Activated T-helper 2 cell treated with anti-CD3 and anti-CD28 coated beads, Interferon-gamma antibody, Interleukin-2, Interleukin-4, amounts not matched to agents 10 μg/mL and 5 μg/mL and 100 μg/mL, durations not matched to agents 14 hours and 24 hours and 36 hours (primary cell): ENCODE measurements at regions not wholly inside any gene's neighbourhood (a gene's known extent, or its start where the extent isn't known, plus 50 kb on each side); places are given as distances from the start of the nearest gene placed in this dataset.
A peak's percentile ranks its signal among the peaks of the same experiment; 100 is the strongest.

Experiments used
- DNase-seq: peaks from one replicate; pipeline ENCODE4 v3.0.0; 2021; ENCODE audit warnings: low spot score
- H3K27ac Mint-ChIP-seq: one replicate; pipeline ENCODE4 v1.8.0; 2021; ENCODE audit warnings: mixed read lengths
- H3K27me3 Mint-ChIP-seq: one replicate; pipeline ENCODE4 v1.8.0; 2021; ENCODE audit warnings: low read depth, mixed read lengths
- H3K36me3 Mint-ChIP-seq: one replicate; pipeline ENCODE4 v1.8.0; 2021; ENCODE audit warnings: low read depth, mixed read lengths
- H3K4me1 Mint-ChIP-seq: one replicate; pipeline ENCODE4 v1.8.0; 2021; ENCODE audit warnings: low read depth, mixed read lengths
- H3K4me3 Mint-ChIP-seq: one replicate; pipeline ENCODE4 v1.8.0; 2021; ENCODE audit warnings: low read depth, mild to moderate bottlenecking, moderate library complexity, mixed read lengths
- H3K9me3 Mint-ChIP-seq: one replicate; pipeline ENCODE4 v1.8.0; 2021; ENCODE audit warnings: mixed read lengths
- intact Hi-C: fragments of 100-400 bp; cut with micrococcal nuclease; formaldehyde crosslinking; loops from one replicate; pipeline ENCODE4 v1.15.1; 2023

DNA sequence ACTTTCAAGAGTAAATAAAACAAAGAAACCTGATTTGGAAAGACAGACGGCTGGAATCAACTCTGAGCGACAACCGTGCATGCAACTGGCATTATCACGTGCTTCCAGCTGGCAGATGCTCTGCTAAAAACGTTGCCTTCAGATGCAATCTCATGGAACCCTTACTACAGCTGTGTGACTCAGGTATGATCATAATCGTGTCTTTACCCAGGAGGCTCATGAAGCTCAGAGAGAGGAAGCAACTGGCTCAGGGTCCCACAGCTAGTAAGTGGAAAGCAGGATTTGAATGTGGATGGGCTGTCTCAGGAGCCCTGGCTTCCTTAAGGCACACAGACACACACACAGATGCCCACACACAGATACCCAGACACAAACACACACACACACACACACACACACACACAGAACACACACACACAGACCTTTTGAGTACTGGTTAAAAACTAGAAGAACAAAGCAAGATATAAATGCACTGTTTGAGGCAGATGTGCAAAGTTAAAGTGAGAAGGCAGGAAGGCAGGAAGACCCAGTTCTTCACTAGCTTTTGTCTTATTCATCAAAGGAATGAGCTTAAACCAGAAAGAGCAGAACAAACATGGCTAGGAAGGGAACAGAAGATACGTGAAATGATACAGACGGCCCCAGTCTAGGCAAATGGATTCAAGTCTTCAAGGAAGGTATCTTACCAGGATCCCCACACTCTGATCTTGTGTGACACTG, 275.2 kb downstream of the MAF start:
- H3K27me3 Mint-ChIP-seq: no peaks in the 10 kb centered on the region
- intact Hi-C loops: no loop called here
- DNase-seq: no peak
- H3K4me3 Mint-ChIP-seq: no peak overlapping the region
- peaks cover 18% of the 10 kb centered on the region for H3K4me1 Mint-ChIP-seq
- no peaks in the 10 kb centered on the region for H3K36me3 Mint-ChIP-seq
- H3K27ac Mint-ChIP-seq: no peak overlapping the region
- H3K9me3 Mint-ChIP-seq: no peaks in the 10 kb centered on the region

DNA sequence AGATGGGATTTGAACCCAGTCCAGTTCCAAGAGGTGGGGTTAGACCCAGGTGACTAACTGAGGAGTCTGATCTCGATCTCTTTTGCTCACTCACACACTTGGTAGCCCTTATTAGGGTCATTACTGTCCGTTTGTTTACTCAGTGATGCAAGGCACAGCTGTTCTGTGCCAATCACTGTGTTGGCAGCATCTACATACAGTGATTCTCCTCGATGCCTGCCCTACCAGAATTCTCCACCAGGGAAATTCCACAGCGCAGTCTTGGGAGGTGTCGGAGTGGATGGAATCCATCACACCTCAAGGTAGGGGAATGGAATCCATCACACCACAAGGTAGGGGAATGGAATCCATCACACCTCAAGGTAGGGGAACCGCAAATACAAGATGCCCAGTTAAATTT, 279.6 kb downstream of the MAF start:
- Mint-ChIP-seq H3K4me1 (peaks cover 38% of the 10 kb centered on the region), H3K27me3 (no peaks in the 10 kb centered on the region), H3K27ac (no peak overlapping the region), H3K4me3 (no peak overlapping the region), H3K36me3 (no peaks in the 10 kb centered on the region), H3K9me3 (no peaks in the 10 kb centered on the region)
- DNase-seq: no peak
- intact Hi-C loops: no loop called here

DNA sequence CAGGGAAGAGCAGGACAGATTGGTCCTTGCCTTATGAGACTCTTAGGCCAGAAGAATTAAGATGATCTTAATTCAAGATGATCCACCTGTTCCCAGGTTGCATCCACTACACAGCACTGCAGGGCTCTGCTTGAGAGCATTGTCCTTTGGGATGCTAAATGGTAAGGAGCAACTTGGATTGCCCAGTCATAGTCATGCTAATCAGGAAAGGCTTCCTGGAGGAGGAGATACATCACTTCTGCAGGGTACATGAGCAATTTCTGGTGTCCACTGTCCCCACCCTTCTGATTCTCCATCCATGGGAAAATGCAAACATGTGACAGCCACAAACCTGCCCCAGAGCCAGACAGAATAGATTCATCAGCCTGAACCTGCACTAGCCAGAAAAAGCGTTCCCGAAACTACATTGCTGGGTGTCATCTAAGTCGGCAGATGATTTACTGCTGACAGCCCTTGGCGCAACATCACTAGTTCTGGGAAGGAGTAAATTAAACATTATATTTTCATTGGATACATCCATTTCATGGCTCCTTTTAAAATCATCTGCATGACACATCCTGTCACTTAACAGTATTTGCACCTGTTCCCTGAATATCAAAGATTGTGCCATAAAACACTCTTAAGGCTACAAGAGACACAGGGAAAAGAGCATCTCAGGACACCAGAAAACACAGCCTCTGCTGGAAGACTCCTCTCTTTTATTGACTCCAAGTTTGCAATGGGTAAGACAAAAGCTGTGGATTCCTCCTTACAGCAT, 282.2 kb downstream of the MAF start:
- Mint-ChIP-seq H3K9me3 (no peaks in the 10 kb centered on the region), H3K36me3 (no peaks in the 10 kb centered on the region), H3K4me3 (no peak overlapping the region), H3K27me3 (no peaks in the 10 kb centered on the region), H3K4me1 (peaks cover 38% of the 10 kb centered on the region), H3K27ac (peak overlapping the region; percentile 89)
- no peak for DNase-seq
- intact Hi-C loops: loop anchor here (5.0 kb wide), 2 partner anchors 421 to 1264 kb away; no protein-coding TSS in a partner anchor

DNA sequence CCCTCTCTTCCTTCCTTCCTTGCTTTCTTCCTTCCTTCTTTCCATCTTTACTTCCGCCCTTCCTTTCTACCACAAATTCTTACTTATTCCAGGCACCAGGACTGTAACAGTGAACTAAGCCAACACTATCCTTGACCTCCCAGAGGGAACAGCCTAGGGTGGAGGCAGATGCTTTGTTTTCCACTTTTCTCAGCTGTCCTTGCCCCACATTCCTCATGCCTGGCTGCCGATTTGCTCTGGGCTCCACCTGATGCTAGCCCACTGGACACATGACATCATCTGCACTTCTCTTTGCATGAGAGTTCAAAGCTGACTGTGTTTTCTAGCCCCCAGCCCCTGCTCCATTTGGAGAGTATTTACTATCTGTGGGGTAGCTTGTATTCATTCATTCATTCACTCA, 283.0 kb downstream of the MAF start:
- Mint-ChIP-seq H3K4me3 (no peak overlapping the region), H3K27ac (peak overlapping the region; percentile 89), H3K9me3 (no peaks in the 10 kb centered on the region), H3K36me3 (no peaks in the 10 kb centered on the region), H3K27me3 (no peaks in the 10 kb centered on the region), H3K4me1 (peaks cover 42% of the 10 kb centered on the region)
- intact Hi-C loops: loop anchor here (2.0 to 5.0 kb wide), 3 partner anchors 31 to 1265 kb away; no protein-coding TSS in a partner anchor
- DNase-seq: no peak

DNA sequence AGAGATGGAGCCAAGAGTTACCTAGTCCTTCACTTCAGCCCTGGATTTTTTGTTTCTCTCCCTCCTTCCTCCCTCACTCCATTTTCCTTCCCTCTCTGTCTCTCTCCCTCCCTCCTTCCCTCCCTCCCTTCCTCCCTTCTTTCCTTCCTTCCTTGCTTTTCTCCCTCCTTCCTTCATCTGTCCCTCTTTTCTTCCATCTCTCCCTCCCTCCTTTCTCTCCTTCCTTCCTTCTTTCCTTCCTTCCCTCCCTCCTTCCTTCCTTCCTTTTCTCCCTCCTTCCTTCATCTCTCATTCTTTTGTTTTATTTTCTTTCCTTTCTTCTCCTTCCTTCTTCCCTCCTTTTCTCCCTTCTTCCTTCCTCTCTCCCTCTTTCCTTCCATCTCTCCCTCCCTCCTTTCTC, 283.5 kb downstream of the MAF start:
- peaks cover 42% of the 10 kb centered on the region for H3K4me1 Mint-ChIP-seq
- no peak for DNase-seq
- peak overlapping the region; percentile 89 for H3K27ac Mint-ChIP-seq
- no peaks in the 10 kb centered on the region for H3K9me3 Mint-ChIP-seq
- no peaks in the 10 kb centered on the region for H3K27me3 Mint-ChIP-seq
- H3K4me3 Mint-ChIP-seq: no peak overlapping the region
- intact Hi-C loops: loop anchor here (2.0 to 5.0 kb wide), 3 partner anchors 30 to 1265 kb away; no protein-coding TSS in a partner anchor
- H3K36me3 Mint-ChIP-seq: no peaks in the 10 kb centered on the region

DNA sequence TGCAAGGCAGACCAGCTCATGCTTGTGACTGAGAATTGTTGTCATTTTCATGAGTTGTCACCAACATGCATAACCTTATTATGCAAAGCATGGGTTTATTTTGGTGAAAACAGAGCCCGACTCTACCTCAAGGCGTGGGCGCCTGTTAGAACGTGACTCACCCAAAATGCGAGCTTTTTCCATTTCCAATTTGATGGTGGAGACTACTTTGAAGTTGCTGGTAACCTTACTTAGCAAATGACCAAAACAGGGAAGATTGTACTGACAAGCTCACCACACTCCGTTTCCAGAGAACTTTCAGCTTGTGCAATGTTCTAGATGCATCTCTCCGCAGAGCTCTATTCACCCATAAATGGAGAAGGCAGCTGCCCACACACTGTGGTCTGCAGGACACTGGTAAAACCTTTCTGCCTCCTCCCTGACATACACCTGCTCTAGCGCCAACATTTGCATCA, 284.5 kb downstream of the MAF start:
- peak; percentile 56 for DNase-seq
- peak overlapping the region; percentile 42 for H3K4me3 Mint-ChIP-seq
- intact Hi-C loops: loop anchor here (1.0 to 5.0 kb wide), 11 partner anchors 29 to 1266 kb away; no protein-coding TSS in a partner anchor
- peak overlapping the region; percentile 89 for H3K27ac Mint-ChIP-seq
- H3K36me3 Mint-ChIP-seq: no peaks in the 10 kb centered on the region
- no peaks in the 10 kb centered on the region for H3K27me3 Mint-ChIP-seq
- H3K9me3 Mint-ChIP-seq: no peaks in the 10 kb centered on the region
- peaks cover 44% of the 10 kb centered on the region for H3K4me1 Mint-ChIP-seq

DNA sequence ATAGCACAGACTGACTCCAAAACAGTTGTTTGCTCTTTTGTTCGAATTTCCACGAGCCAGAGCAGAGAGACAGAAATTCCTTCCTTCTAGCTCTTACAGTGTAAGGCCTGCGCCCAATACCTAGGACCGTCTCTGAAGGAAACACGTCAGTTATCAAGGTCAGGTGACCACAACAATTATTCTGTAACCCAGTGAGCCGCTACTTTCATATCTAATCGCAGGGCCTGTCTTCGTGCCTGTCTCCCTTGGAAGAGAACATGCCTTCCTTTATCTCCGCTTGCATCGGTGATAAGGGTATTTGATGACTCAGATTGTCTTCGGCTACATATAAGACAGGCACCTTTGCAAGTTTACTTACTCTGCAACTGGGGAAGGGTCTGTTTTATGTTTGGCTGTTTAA, 288.0 kb downstream of the MAF start:
- H3K9me3 Mint-ChIP-seq: no peaks in the 10 kb centered on the region
- H3K4me1 Mint-ChIP-seq: peaks cover 39% of the 10 kb centered on the region
- intact Hi-C loops: no loop called here
- H3K27me3 Mint-ChIP-seq: no peaks in the 10 kb centered on the region
- H3K36me3 Mint-ChIP-seq: no peaks in the 10 kb centered on the region
- no peak overlapping the region for H3K4me3 Mint-ChIP-seq
- no peak for DNase-seq
- no peak overlapping the region for H3K27ac Mint-ChIP-seq

DNA sequence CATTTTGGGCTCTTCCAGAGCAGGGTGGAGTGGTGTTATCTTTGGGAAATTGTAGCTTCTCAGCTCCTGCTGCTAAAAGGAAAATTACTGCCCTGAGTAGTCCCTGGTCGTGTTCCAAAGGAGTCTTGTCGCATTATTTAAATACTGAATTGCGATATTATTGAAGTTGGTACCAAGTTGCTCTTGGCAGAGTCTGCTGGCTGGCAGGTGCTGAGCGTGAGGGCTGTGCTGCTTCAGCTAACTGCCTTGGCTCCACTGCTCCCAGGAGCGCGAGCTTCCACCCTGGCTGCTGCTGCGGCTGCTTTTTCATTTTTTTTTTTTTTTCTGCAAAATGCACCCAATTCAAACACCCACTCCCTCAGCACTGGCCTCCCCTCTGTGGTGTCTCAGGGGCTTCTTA, 289.8 kb downstream of the MAF start:
- no peaks in the 10 kb centered on the region for H3K27me3 Mint-ChIP-seq
- no peaks in the 10 kb centered on the region for H3K9me3 Mint-ChIP-seq
- H3K27ac Mint-ChIP-seq: no peak overlapping the region
- intact Hi-C loops: no loop called here
- H3K36me3 Mint-ChIP-seq: no peaks in the 10 kb centered on the region
- no peak overlapping the region for H3K4me3 Mint-ChIP-seq
- DNase-seq: no peak
- peaks cover 25% of the 10 kb centered on the region for H3K4me1 Mint-ChIP-seq

DNA sequence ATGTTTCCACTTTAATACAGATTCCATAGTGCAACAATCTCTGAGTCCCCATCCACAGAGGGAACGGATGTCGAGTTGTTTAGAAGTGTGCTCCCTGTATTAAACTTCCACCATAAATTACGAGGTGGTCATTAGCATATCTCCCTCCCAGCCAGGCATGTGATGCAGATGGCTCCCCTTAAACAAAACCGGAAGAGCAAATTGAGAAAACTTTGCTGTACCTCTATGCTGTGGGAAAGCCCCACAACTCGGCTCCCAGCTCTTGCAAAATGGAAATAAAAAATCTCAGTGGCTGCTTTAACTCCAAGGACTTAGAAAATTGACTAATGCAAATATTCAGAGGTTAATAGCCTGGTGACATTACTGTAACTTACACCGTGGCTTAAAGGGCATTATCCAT, 290.9 kb downstream of the MAF start:
- Mint-ChIP-seq H3K4me3 (no peak overlapping the region), H3K36me3 (no peaks in the 10 kb centered on the region), H3K27ac (no peak overlapping the region), H3K4me1 (peaks cover 18% of the 10 kb centered on the region), H3K9me3 (no peaks in the 10 kb centered on the region), H3K27me3 (no peaks in the 10 kb centered on the region)
- DNase-seq: no peak
- intact Hi-C loops: no loop called here

DNA sequence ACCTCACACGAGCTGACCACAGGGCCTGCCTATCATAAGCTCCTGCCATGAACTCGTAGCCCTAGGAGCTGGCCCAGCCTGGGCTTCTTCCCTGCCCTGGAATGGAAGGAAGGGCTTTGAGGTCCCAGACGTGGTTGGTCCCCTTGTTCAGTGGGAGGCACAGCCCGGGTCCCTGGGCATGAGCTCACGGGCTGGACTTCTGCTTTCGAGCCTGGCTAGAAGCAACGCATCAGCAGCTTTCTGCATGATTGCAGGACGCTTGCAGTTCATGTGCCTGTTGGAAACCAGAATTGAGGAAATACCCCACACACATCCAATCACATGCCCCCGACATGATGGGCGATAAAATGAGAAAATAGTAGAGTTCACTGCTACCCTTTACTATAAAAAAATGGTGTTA, 293.3 kb downstream of the MAF start:
- no peak for DNase-seq
- Mint-ChIP-seq H3K27ac (no peak overlapping the region), H3K4me1 (peaks cover 11% of the 10 kb centered on the region), H3K27me3 (peaks cover 2% of the 10 kb centered on the region), H3K4me3 (no peak overlapping the region), H3K36me3 (no peaks in the 10 kb centered on the region), H3K9me3 (no peaks in the 10 kb centered on the region)
- intact Hi-C loops: no loop called here

DNA sequence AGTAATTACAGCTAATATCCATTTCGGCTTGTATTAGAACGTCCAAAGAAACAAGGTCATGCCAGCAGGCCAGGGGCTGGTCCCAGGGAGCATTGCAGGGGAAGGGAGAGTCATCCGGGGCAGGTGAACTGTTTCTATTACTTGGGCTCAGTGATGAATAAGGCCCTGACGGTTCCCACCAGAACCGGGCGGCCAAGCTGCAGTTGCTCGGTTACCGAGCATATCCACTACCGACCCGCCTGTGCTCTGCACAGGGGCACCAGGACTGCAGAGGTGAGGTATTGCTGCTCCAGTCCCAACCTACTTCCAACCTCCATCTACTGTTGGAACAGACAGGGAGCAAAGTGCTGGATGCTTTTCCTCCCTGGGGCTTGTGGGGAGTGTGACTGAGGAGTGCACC, 295.5 kb downstream of the MAF start:
- intact Hi-C loops: no loop called here
- H3K9me3 Mint-ChIP-seq: no peaks in the 10 kb centered on the region
- H3K4me3 Mint-ChIP-seq: no peak overlapping the region
- H3K27me3 Mint-ChIP-seq: peaks cover 2% of the 10 kb centered on the region
- no peaks in the 10 kb centered on the region for H3K36me3 Mint-ChIP-seq
- H3K27ac Mint-ChIP-seq: no peak overlapping the region
- H3K4me1 Mint-ChIP-seq: peaks cover 6% of the 10 kb centered on the region
- DNase-seq: no peak

DNA sequence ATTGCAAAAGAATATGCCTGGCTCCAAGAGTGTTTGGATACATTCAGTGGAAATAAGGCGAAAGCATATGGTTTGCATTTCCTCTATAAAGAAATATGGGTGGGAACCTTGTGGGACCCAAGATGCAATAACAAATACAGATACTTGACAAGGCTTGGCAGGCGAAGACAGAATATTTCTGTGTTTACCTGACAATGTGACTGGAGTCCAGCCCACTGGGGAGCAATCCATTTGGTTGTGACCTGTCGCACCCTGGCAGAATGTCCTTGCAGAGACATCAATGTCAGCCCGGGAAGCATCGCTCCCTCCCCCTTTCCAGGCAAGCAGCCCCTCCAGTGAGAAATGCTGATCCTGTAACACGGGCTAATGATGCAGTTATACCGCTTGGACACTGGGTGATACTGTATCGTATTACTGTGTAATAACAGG, 296.6 kb downstream of the MAF start:
- H3K4me1 Mint-ChIP-seq: no peaks in the 10 kb centered on the region
- no peaks in the 10 kb centered on the region for H3K36me3 Mint-ChIP-seq
- H3K4me3 Mint-ChIP-seq: no peak overlapping the region
- no peak overlapping the region for H3K27ac Mint-ChIP-seq
- no peak for DNase-seq
- peaks cover 2% of the 10 kb centered on the region for H3K27me3 Mint-ChIP-seq
- H3K9me3 Mint-ChIP-seq: no peaks in the 10 kb centered on the region
- intact Hi-C loops: no loop called here

DNA sequence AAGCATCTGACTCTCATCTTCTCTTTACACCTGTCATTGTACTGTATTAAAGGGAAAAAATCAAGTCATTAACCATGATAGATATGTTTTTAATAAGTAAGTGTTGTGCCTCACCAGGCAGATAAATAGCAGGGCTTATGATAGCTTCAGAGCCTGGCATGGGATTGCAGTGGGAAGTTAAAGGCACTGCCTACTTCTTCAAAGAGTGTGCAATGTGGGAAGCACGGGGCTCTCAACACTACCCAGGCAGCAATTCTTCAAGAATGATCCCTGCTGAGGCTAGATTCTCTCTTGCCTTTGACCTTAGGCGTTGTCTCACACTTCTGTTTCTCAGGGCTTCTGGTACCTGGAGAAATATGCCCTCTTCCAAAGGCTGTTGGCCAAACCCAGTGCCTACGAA, 297.3 kb downstream of the MAF start:
- DNase-seq: no peak
- intact Hi-C loops: no loop called here
- no peaks in the 10 kb centered on the region for H3K9me3 Mint-ChIP-seq
- no peaks in the 10 kb centered on the region for H3K36me3 Mint-ChIP-seq
- no peak overlapping the region for H3K27ac Mint-ChIP-seq
- H3K4me3 Mint-ChIP-seq: no peak overlapping the region
- no peaks in the 10 kb centered on the region for H3K4me1 Mint-ChIP-seq
- peaks cover 2% of the 10 kb centered on the region for H3K27me3 Mint-ChIP-seq
